ENCODE measurements at regions not wholly inside any gene's neighbourhood (a gene's known extent, or its start where the extent isn't known, plus 50 kb on each side); places are given as distances from the start of the nearest gene placed in this dataset.

DNA sequence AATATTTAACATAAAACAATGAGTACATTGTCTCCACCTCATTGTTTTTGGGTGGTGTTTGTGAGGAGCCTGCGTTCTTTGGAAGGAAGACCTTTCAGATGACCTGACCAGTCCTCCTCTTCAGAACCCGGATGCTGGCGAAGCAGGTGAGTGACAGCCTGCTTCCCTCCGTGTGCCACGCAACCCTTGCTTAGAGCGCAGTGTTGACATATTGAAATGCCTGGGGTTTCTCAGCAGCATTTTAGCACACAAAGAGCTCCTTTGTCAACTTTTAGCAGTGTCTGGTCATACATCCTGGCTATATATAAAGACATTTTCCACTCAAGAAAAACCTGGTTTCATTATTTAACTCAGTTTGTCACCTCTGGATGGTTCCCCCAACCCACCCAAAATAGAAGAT, 335.7 kb upstream of the POU3F3 start:
- H3K9me3 ChIP-seq = peaks cover 4% of the 10 kb centered on the region
- no peaks in the 10 kb centered on the region for H3K4me1 ChIP-seq (ENCODE audit: control insufficient read depth in 1 of 2, low read depth in 2 of 2)
- TF ChIP-seq, protein P1, sequence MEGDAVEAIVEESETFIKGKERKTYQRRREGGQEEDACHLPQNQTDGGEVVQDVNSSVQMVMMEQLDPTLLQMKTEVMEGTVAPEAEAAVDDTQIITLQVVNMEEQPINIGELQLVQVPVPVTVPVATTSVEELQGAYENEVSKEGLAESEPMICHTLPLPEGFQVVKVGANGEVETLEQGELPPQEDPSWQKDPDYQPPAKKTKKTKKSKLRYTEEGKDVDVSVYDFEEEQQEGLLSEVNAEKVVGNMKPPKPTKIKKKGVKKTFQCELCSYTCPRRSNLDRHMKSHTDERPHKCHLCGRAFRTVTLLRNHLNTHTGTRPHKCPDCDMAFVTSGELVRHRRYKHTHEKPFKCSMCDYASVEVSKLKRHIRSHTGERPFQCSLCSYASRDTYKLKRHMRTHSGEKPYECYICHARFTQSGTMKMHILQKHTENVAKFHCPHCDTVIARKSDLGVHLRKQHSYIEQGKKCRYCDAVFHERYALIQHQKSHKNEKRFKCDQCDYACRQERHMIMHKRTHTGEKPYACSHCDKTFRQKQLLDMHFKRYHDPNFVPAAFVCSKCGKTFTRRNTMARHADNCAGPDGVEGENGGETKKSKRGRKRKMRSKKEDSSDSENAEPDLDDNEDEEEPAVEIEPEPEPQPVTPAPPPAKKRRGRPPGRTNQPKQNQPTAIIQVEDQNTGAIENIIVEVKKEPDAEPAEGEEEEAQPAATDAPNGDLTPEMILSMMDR (IDR thresholded peaks at IDR 0.05) = no peak
- DNase-seq (ENCODE audit: low spot score) (no peak), ATAC-seq (ENCODE audit: insufficient number of reproducible peaks, low FRiP score, low read depth) (no peak)
- H3K27me3 ChIP-seq (replicated peaks; ENCODE audit: insufficient read depth) = no peaks in the 10 kb centered on the region
- no peak overlapping the region for H3K4me3 ChIP-seq
- no peaks in the 10 kb centered on the region for H3K36me3 ChIP-seq
- no peak overlapping the region for H3K27ac ChIP-seq

DNA sequence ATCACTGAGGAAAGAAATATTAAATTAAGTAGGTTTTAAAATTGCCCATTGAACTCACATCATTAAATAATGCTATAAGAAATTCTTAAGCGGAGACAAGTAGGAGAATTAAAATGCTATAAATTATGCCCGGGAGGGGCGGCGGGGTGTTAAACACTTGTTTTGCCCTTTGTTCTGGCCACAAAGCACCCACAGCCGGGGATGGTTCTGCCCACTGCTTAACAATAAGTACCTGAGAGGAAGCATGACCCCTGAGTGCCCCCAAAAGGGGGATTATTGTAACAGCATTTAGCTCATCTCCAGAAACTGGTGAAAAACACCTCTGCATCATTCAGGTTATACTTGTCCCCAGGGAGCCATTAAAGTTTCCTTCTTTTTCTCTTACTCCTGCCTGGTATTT, 332.7 kb upstream of the POU3F3 start:
- DNase-seq (ENCODE audit: low spot score) (no peak), ATAC-seq (ENCODE audit: insufficient number of reproducible peaks, low FRiP score, low read depth) (no peak)

DNA sequence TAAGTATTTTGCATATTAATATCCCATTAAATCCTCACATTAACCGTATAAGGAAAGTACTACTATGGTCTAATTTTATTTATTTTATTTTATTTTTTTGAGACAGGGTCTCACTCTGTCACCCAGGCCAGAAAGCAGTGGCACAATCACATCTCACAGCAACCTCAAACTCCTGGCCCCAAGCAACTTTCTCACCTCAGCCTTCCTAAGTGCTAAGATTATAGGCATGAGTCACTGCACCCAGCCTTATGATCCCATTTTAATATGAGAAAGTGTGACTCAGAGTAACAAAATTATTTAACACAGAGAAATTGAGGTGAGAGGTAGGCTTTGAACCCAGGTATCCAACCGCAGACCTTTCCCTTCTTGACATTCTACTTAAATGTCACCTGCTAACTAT, 330.0 kb upstream of the POU3F3 start:
- Histone ChIP-seq H3K27ac (no peak overlapping the region), H3K27me3 (replicated peaks; ENCODE audit: insufficient read depth) (no peaks in the 10 kb centered on the region), H3K4me3 (no peak overlapping the region), H3K9me3 (peaks cover 4% of the 10 kb centered on the region), H3K4me1 (ENCODE audit: control insufficient read depth in 1 of 2, low read depth in 2 of 2) (peaks cover 0 to 11% of the 10 kb centered on the region in 2 donors), H3K36me3 (no peaks in the 10 kb centered on the region)
- ATAC-seq (ENCODE audit: insufficient number of reproducible peaks, low FRiP score, low read depth) (no peak), DNase-seq (ENCODE audit: low spot score) (no peak)
- TF ChIP-seq, protein P1 (IDR thresholded peaks at IDR 0.05) = no peak

More for the DNA sequence above, 332.7 kb upstream of the POU3F3 start:
- no peaks in the 10 kb centered on the region for H3K4me1 ChIP-seq (ENCODE audit: control insufficient read depth in 1 of 2, low read depth in 2 of 2)
- no peak overlapping the region for H3K27ac ChIP-seq
- TF ChIP-seq, protein P1 (IDR thresholded peaks at IDR 0.05) = no peak
- no peaks in the 10 kb centered on the region for H3K27me3 ChIP-seq (replicated peaks; ENCODE audit: insufficient read depth)
- H3K9me3 ChIP-seq = peaks cover 4% of the 10 kb centered on the region
- H3K36me3 ChIP-seq = no peaks in the 10 kb centered on the region
- no peak overlapping the region for H3K4me3 ChIP-seq

DNA sequence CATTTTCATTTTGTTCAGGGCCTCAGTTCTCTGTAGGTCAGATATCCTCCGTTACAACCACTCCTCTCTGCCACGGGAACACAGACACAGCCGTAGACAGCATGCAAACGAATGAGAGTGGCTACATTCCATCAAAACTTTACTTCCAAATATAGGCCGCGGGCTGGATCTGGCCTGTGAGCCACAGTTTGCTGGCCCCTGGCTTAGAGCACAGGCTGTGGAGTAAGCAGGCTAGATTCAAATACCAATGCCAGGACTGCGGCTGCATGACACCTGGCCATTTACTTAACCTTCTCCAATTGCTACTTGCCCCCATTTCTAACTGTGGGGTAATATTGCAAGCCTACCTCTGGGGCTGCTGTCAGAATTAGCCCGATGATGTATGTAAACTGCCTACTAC, 325.8 kb upstream of the POU3F3 start:
- H3K4me1 ChIP-seq (ENCODE audit: control insufficient read depth in 1 of 2, low read depth in 2 of 2) = peaks cover 0 to 11% of the 10 kb centered on the region in 2 donors
- no peak for DNase-seq (ENCODE audit: low spot score)
- TF ChIP-seq, protein P1 (IDR thresholded peaks at IDR 0.05) = no peak
- ATAC-seq (ENCODE audit: insufficient number of reproducible peaks, low FRiP score, low read depth) = peak; percentile 70
- peak overlapping the region; percentile 7 for H3K4me3 ChIP-seq
- no peaks in the 10 kb centered on the region for H3K9me3 ChIP-seq
- H3K27me3 ChIP-seq (replicated peaks; ENCODE audit: insufficient read depth) = no peaks in the 10 kb centered on the region
- H3K36me3 ChIP-seq = no peaks in the 10 kb centered on the region
- H3K27ac ChIP-seq = peak overlapping the region; percentile 57 to 58

DNA sequence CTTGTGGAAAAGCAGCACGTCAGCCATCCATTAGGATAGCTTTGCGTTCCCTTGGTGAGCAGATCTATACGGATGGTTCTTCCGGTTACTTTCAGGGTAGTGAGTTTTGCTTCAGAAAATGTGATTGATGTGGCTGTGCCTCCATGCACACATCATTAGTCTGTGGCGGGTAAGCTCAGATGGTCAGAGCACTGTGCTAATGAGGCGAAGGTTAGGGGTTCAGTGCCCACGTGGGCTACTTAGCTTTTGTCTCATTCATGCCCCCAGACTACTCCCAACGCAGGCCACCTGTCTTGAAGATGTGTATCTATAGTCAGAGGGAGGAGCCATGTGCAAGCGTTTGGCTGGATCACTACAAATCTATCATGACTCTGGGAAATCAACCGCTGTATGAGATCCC, 322.8 kb upstream of the POU3F3 start:
- Histone ChIP-seq H3K4me3 (no peak overlapping the region), H3K36me3 (no peaks in the 10 kb centered on the region), H3K27me3 (replicated peaks; ENCODE audit: insufficient read depth) (no peaks in the 10 kb centered on the region), H3K4me1 (ENCODE audit: control insufficient read depth in 1 of 2, low read depth in 2 of 2) (peaks cover 0 to 11% of the 10 kb centered on the region in 2 donors), H3K9me3 (no peaks in the 10 kb centered on the region), H3K27ac (no peak overlapping the region)
- ATAC-seq (ENCODE audit: insufficient number of reproducible peaks, low FRiP score, low read depth) (no peak), DNase-seq (ENCODE audit: low spot score) (no peak)
- TF ChIP-seq, protein P1 (IDR thresholded peaks at IDR 0.05) = no peak

Measured in thoracic aorta (tissue), 2 donors.